Chondrocyte (in vitro differentiated cells): ENCODE measurements at regions not wholly inside any gene's neighbourhood (a gene's known extent, or its start where the extent isn't known, plus 50 kb on each side); places are given as distances from the start of the nearest gene placed in this dataset.

ENCODE experiments used
- DNase-seq: peaks from one replicate; pipeline ENCODE4 v3.0.0; 2021; ENCODE audit warnings: mixed read lengths, low spot score
- H3K27ac Mint-ChIP-seq: one replicate; pipeline ENCODE4 v1.8.0; 2021; ENCODE audit warnings: mild to moderate bottlenecking, moderate library complexity, mixed read lengths; ENCODE audit not compliant: unreplicated experiment
- H3K27me3 Mint-ChIP-seq: 2 replicates; pipeline ENCODE4 v1.8.0; 2021; ENCODE audit warnings: low read depth, mixed read lengths
- H3K36me3 Mint-ChIP-seq: 2 replicates; pipeline ENCODE4 v1.8.0; 2021; ENCODE audit warnings: low read depth, mixed read lengths
- H3K4me1 Mint-ChIP-seq: 2 replicates; pipeline ENCODE4 v1.8.0; 2021; ENCODE audit warnings: low read depth, mild to moderate bottlenecking, mixed read lengths
- H3K4me3 Mint-ChIP-seq: one replicate; pipeline ENCODE4 v1.8.0; 2021; ENCODE audit warnings: mild to moderate bottlenecking, moderate library complexity, mixed read lengths; ENCODE audit not compliant: unreplicated experiment
- H3K9me3 Mint-ChIP-seq: 2 replicates; pipeline ENCODE4 v1.8.0; 2021; ENCODE audit warnings: low read depth, mixed read lengths
- TF ChIP-seq, protein P1 (sequence below): fragments of 200-600 bp; sonication (generic); IDR thresholded peaks from 2 replicates; pipeline ENCODE4 v1.5.0; 2021; ENCODE audit warnings: antibody characterized with exemption, mild to moderate bottlenecking, moderate library complexity

DNA sequence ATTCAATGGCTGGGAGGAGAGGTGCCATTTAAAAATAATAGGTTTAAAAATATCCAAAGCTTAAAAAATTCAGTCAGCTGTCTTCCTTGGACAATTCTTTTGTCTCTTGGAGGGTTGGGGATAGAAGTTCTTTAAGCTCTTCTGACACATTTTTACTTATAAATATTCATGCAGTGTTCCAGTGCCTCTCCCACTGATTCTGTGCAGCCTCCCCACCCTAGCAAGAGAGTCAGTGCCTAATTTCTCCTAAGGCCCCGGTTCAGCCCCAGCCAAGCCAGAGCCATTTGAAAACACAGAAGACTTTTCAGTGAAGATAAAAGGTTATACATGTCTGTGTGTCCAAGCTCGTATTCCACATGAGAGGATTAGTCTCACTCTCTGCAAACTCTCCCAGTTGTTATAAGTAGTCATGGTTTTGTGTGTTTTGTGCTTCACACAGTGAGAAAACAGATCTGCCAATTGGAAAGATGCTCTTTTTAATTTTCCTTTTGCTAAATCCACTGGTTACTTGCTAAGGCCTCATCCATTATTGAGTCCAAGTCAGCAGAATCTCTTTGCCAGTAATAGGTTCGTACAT lies 141.3 kb downstream of the CD47 start:
- Mint-ChIP-seq H3K9me3 (no peaks in the 10 kb centered on the region), H3K36me3 (no peaks in the 10 kb centered on the region), H3K4me1 (peaks cover 6% of the 10 kb centered on the region), H3K27ac (no peak overlapping the region), H3K27me3 (no peaks in the 10 kb centered on the region), H3K4me3 (no peak overlapping the region)
- TF ChIP-seq, protein P1, sequence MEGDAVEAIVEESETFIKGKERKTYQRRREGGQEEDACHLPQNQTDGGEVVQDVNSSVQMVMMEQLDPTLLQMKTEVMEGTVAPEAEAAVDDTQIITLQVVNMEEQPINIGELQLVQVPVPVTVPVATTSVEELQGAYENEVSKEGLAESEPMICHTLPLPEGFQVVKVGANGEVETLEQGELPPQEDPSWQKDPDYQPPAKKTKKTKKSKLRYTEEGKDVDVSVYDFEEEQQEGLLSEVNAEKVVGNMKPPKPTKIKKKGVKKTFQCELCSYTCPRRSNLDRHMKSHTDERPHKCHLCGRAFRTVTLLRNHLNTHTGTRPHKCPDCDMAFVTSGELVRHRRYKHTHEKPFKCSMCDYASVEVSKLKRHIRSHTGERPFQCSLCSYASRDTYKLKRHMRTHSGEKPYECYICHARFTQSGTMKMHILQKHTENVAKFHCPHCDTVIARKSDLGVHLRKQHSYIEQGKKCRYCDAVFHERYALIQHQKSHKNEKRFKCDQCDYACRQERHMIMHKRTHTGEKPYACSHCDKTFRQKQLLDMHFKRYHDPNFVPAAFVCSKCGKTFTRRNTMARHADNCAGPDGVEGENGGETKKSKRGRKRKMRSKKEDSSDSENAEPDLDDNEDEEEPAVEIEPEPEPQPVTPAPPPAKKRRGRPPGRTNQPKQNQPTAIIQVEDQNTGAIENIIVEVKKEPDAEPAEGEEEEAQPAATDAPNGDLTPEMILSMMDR, result no peak
- DNase-seq, result no peak

DNA sequence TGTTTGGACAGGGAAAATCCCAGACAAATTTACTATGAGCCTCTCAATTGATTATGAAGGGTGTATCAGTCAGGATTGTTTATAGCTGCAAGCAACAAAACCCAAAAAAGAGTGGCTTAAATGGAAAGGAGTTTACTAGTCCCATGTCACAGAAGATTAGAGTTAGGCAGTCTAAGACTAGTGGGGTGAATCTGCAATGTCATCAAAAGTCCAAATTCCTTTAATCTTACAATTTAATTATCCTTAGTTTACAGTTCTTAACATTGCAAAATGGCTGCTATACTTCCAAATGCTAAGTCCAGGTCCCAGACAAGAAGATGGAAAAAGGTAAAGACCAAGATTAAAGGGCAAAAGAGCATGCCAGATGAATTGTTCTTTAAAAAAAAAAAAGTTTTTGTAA lies 143.6 kb downstream of the CD47 start:
- Mint-ChIP-seq H3K4me3 (no peak overlapping the region), H3K27ac (no peak overlapping the region), H3K9me3 (no peaks in the 10 kb centered on the region), H3K27me3 (no peaks in the 10 kb centered on the region), H3K36me3 (no peaks in the 10 kb centered on the region), H3K4me1 (peaks cover 8% of the 10 kb centered on the region)
- TF ChIP-seq, protein P1, result no peak
- no peak for DNase-seq

DNA sequence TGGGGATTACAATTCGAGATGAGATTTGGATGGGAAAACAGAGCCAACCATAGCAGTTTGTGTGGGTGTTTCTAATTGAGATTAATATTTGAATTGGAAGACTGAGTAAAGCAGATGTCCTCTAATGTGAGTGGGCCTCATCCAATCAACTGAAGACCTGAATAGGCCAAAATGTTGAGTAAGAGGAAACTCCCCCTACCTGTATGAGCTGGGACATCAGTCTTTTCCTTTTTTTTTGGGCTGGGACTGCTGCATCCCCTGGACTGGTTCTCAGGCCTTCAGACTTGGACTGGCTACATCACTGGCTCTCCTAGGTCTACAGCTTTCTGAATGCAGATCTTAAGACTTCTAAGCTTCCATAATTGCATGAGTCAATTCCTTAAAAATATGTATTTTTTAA lies 144.1 kb downstream of the CD47 start:
- TF ChIP-seq, protein P1, result no peak
- H3K27me3 Mint-ChIP-seq, result no peaks in the 10 kb centered on the region
- H3K4me3 Mint-ChIP-seq, result no peak overlapping the region
- H3K4me1 Mint-ChIP-seq, result peaks cover 8% of the 10 kb centered on the region
- H3K27ac Mint-ChIP-seq, result no peak overlapping the region
- no peak for DNase-seq
- H3K9me3 Mint-ChIP-seq, result no peaks in the 10 kb centered on the region
- H3K36me3 Mint-ChIP-seq, result no peaks in the 10 kb centered on the region

DNA sequence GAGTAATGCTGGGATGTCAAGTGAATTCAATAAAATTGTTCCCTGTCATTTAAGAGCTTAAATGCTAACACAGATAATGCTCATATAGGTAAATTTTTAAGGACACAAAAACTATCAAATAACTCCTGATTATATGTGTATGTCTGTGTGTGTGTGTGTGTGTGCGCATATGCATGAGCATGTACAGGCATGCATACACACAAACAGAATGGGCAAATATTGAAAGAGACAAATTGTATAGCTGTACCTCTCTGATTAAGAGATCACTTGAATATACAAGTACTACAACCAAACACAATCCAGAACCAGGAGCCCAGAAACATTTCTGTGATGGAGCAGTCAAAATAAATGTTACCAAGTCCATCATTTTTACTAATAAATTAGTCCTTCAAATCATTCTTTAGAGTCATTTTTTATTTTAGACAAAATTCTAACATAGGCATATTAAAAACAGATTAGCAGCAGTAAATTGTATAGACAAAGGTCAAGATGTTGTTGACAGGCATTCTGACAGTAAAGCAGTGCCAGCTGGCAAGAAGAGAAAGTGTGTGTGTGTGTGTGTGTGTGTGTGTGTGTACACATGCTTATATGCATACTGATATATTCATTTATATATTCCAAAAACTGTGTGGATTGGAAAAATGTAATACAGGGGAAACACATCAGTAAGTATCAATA lies 145.3 kb downstream of the CD47 start:
- H3K27ac Mint-ChIP-seq, result no peak overlapping the region
- TF ChIP-seq, protein P1, result no peak
- no peaks in the 10 kb centered on the region for H3K36me3 Mint-ChIP-seq
- no peak for DNase-seq
- no peaks in the 10 kb centered on the region for H3K9me3 Mint-ChIP-seq
- peaks cover 5% of the 10 kb centered on the region for H3K4me1 Mint-ChIP-seq
- no peak overlapping the region for H3K4me3 Mint-ChIP-seq
- H3K27me3 Mint-ChIP-seq, result no peaks in the 10 kb centered on the region

DNA sequence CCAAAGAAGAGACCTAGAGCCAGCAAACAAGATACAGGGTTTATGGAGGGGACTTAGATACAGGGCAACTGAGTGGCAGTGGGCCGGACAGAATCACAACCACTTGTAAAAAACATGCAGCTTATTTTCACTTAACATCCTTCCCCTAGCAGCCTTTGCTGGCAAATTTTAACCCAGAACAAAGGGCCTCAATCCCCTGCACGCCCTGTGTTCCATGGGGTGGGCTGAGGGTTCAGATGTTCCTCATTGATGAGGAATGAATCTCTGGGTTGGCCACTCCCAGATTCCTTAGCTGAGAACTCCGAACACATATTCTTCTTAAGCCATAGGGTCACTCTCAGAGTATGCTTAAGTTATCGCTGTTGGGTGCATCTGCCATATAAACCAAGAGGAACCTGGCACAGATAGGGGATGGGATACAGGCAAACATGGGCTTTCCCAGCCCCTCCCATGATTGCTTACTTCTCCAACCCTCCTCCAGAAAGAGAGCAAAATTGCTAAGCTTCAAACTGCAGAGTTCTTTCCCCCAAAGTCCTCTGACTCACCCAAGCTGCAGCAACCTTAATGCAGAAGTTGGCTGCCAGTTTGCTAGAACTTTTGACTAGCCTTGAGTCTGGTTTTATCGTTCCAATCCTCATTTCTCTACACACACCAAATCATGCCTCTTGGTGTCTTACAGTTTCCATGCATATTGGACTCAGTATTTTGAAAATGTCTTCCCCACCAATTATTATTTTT lies 146.9 kb downstream of the CD47 start:
- DNase-seq, result no peak
- peaks cover 14% of the 10 kb centered on the region for H3K4me1 Mint-ChIP-seq

More for the DNA sequence above, 146.9 kb downstream of the CD47 start:
- Mint-ChIP-seq H3K9me3 (no peaks in the 10 kb centered on the region), H3K27me3 (no peaks in the 10 kb centered on the region), H3K27ac (no peak overlapping the region), H3K36me3 (no peaks in the 10 kb centered on the region), H3K4me3 (no peak overlapping the region)
- TF ChIP-seq, protein P1, result no peak
